NOMO-1 treated with dmso at 0.1 percent for 144 hours (cell line): ENCODE measurements at regions not wholly inside any gene's neighbourhood (a gene's known extent, or its start where the extent isn't known, plus 50 kb on each side); places are given as distances from the start of the nearest gene placed in this dataset.
A peak's percentile ranks its signal among the peaks of the same experiment; 100 is the strongest.

Experiments used
- DNase-seq: peaks from one replicate; lab custom pipeline; 2025; ENCODE audit not compliant: unreplicated experiment; lab: John Stamatoyannopoulos, UW

GRCh38 chr4:35604724-35605123 lies 639.6 kb downstream of the ARAP2 start:
- no peak for DNase-seq

GRCh38 chr4:35608205-35608604 lies 636.1 kb downstream of the ARAP2 start:
- no peak for DNase-seq

- no peak for DNase-seq
Observed at GRCh38 chr4:35614120-35614519, 630.2 kb downstream of the ARAP2 start.

GRCh38 chr4:35639929-35640328 lies 604.4 kb downstream of the ARAP2 start:
- no peak for DNase-seq

- peak; percentile 30 for DNase-seq
Observed at GRCh38 chr4:35643661-35644060, 600.7 kb downstream of the ARAP2 start.

GRCh38 chr4:35644591-35644990 lies 599.7 kb downstream of the ARAP2 start:
- DNase-seq: no peak

- DNase-seq: no peak
Observed at GRCh38 chr4:35649011-35649410, 595.3 kb downstream of the ARAP2 start.

GRCh38 chr4:35649778-35650177 lies 594.5 kb downstream of the ARAP2 start:
- DNase-seq: no peak

GRCh38 chr4:35652197-35652596 lies 592.1 kb downstream of the ARAP2 start:
- no peak for DNase-seq

GRCh38 chr4:35653451-35653850 lies 590.9 kb downstream of the ARAP2 start:
- no peak for DNase-seq

- no peak for DNase-seq
Observed at GRCh38 chr4:35673137-35673536, 571.2 kb downstream of the ARAP2 start.

- no peak for DNase-seq
Observed at GRCh38 chr4:35684755-35685154, 559.6 kb downstream of the ARAP2 start.

GRCh38 chr4:35689870-35690269 lies 554.4 kb downstream of the ARAP2 start:
- DNase-seq: no peak

- no peak for DNase-seq
Observed at GRCh38 chr4:35690271-35690670, 554.0 kb downstream of the ARAP2 start.

- DNase-seq: no peak
Observed at GRCh38 chr4:35695003-35695402, 549.3 kb downstream of the ARAP2 start.

- no peak for DNase-seq
Observed at GRCh38 chr4:35695421-35695820, 548.9 kb downstream of the ARAP2 start.

- DNase-seq: no peak
Observed at GRCh38 chr4:35697210-35697736, 547.0 kb downstream of the ARAP2 start.

- no peak for DNase-seq
Observed at GRCh38 chr4:35700663-35701062, 543.7 kb downstream of the ARAP2 start.

GRCh38 chr4:35709080-35709479 lies 535.2 kb downstream of the ARAP2 start:
- no peak for DNase-seq

- no peak for DNase-seq
Observed at GRCh38 chr4:35710343-35710742, 534.0 kb downstream of the ARAP2 start.

- DNase-seq: no peak
Observed at GRCh38 chr4:35711127-35711526, 533.2 kb downstream of the ARAP2 start.

GRCh38 chr4:35723973-35724372 lies 520.3 kb downstream of the ARAP2 start:
- no peak for DNase-seq

GRCh38 chr4:35725131-35725530 lies 519.2 kb downstream of the ARAP2 start:
- no peak for DNase-seq

GRCh38 chr4:35730414-35730813 lies 513.9 kb downstream of the ARAP2 start:
- no peak for DNase-seq
